Astrocyte (in vitro differentiated cells and primary cell): ENCODE measurements at regions not wholly inside any gene's neighbourhood (a gene's known extent, or its start where the extent isn't known, plus 50 kb on each side); places are given as distances from the start of the nearest gene placed in this dataset.
A peak's percentile ranks its signal among the peaks of the same experiment; 100 is the strongest.

Experiments
- DNase-seq: peaks from one replicate; pipeline ENCODE4 v3.0.0-alpha.2; 2010; ENCODE audit warnings: low read depth
- FAIRE-seq: peaks from 2 replicates; lab custom pipeline; 2011; peaks lifted over from hg19 to GRCh38; lab: Jason Lieb, UNC
- H2AFZ ChIP-seq: 2 replicates; pipeline ENCODE4 v1.6.0; 2012; ENCODE audit warnings: low read depth, low read length, inconsistent platforms
- H3K27ac ChIP-seq: 2 replicates; pipeline ENCODE4 v1.5.1; 2011; ENCODE audit warnings: low read depth, low read length, inconsistent platforms
- H3K27me3 ChIP-seq: 2 replicates; pipeline ENCODE4 v1.6.0; 2011; ENCODE audit warnings: low read length, inconsistent platforms; ENCODE audit not compliant: insufficient read depth
- H3K36me3 ChIP-seq: 2 replicates; pipeline ENCODE4 v1.5.1; 2011; ENCODE audit warnings: low read length, inconsistent platforms; ENCODE audit not compliant: insufficient read depth
- H3K4me1 ChIP-seq: 2 replicates; pipeline ENCODE4 v1.5.1; 2011; ENCODE audit warnings: low read length, inconsistent platforms; ENCODE audit not compliant: insufficient read depth
- H3K4me2 ChIP-seq: 2 replicates; pipeline ENCODE4 v1.6.0; 2012; ENCODE audit warnings: low read length, inconsistent platforms
- H3K4me3 ChIP-seq: 2 replicates; pipeline ENCODE4 v1.5.1; 2011; ENCODE audit warnings: low read depth, mild to moderate bottlenecking, low read length, inconsistent platforms; ENCODE audit not compliant: insufficient read depth
- H3K79me2 ChIP-seq: 2 replicates; pipeline ENCODE4 v1.6.0; 2012; ENCODE audit warnings: mild to moderate bottlenecking, low read length, inconsistent platforms; ENCODE audit not compliant: insufficient read depth
- H3K9ac ChIP-seq: 2 replicates; pipeline ENCODE4 v1.6.0; 2012; ENCODE audit warnings: mild to moderate bottlenecking, low read length, inconsistent platforms
- H3K9me3 ChIP-seq: 2 replicates; pipeline ENCODE4 v1.5.1; 2012; ENCODE audit warnings: low read depth, mild to moderate bottlenecking, low read length, inconsistent platforms; ENCODE audit not compliant: insufficient read depth
- H4K20me1 ChIP-seq: 2 replicates; pipeline ENCODE4 v1.6.0; 2012; ENCODE audit warnings: low read length, inconsistent platforms; ENCODE audit not compliant: insufficient read depth
- H3K27ac Mint-ChIP-seq: one replicate; pipeline ENCODE4 v1.8.0; 2021; ENCODE audit warnings: mild to moderate bottlenecking, mixed read lengths; ENCODE audit not compliant: unreplicated experiment
- H3K27me3 Mint-ChIP-seq: one replicate; pipeline ENCODE4 v1.8.0; 2021; ENCODE audit warnings: low read depth, mixed read lengths; ENCODE audit not compliant: unreplicated experiment
- H3K36me3 Mint-ChIP-seq: one replicate; pipeline ENCODE4 v1.8.0; 2021; ENCODE audit warnings: low read depth, mixed read lengths; ENCODE audit not compliant: unreplicated experiment
- H3K4me1 Mint-ChIP-seq: one replicate; pipeline ENCODE4 v1.8.0; 2021; ENCODE audit warnings: low read depth, mixed read lengths; ENCODE audit not compliant: unreplicated experiment
- H3K4me3 Mint-ChIP-seq: one replicate; pipeline ENCODE4 v1.8.0; 2021; ENCODE audit warnings: mild to moderate bottlenecking, moderate library complexity, mixed read lengths; ENCODE audit not compliant: unreplicated experiment
- H3K9me3 Mint-ChIP-seq: one replicate; pipeline ENCODE4 v1.8.0; 2021; ENCODE audit warnings: mild to moderate bottlenecking, mixed read lengths; ENCODE audit not compliant: unreplicated experiment
- EZH2 ChIP-seq: IDR thresholded peaks from 2 replicates; pipeline ENCODE4 v1.6.1; 2012; ENCODE audit warnings: mild to moderate bottlenecking, low read length, inconsistent platforms; ENCODE audit not compliant: insufficient read depth
- TF ChIP-seq, protein P1 (sequence below): IDR thresholded peaks from 2 replicates; pipeline ENCODE4 v1.5.1; 2011; ENCODE audit warnings: low read depth, mild to moderate bottlenecking, inconsistent platforms, low read length, moderate library complexity; ENCODE audit not compliant: insufficient read depth

DNA sequence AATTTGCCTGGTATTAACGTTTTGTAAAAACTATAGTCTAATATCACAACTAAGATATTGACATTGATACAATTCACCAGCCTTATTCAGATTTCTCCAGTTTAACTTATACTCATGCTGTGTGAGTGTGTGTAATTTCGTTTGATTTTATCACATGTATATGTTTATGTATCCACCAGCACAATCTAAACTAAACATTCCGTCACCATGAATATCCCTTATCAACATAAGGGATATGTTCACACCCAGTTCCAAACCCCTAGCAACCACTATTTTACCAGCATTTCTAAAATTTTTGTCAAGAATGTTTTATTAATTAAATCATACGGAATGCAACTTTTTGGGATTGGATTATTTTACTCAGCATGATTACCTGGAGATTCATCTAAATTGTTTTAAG lies 450.3 kb downstream of the FBXO15 start:
- H3K36me3 Mint-ChIP-seq, result no peaks in the 10 kb centered on the region
- H2AFZ ChIP-seq, result no peak overlapping the region
- DNase-seq, result no peak
- H3K27me3 Mint-ChIP-seq, result no peaks in the 10 kb centered on the region
- H3K4me2 ChIP-seq, result no peak overlapping the region
- H3K4me1 ChIP-seq, result no peaks in the 10 kb centered on the region
- no peak overlapping the region for H3K27ac ChIP-seq
- TF ChIP-seq EZH2, result no peak
- TF ChIP-seq, protein P1, sequence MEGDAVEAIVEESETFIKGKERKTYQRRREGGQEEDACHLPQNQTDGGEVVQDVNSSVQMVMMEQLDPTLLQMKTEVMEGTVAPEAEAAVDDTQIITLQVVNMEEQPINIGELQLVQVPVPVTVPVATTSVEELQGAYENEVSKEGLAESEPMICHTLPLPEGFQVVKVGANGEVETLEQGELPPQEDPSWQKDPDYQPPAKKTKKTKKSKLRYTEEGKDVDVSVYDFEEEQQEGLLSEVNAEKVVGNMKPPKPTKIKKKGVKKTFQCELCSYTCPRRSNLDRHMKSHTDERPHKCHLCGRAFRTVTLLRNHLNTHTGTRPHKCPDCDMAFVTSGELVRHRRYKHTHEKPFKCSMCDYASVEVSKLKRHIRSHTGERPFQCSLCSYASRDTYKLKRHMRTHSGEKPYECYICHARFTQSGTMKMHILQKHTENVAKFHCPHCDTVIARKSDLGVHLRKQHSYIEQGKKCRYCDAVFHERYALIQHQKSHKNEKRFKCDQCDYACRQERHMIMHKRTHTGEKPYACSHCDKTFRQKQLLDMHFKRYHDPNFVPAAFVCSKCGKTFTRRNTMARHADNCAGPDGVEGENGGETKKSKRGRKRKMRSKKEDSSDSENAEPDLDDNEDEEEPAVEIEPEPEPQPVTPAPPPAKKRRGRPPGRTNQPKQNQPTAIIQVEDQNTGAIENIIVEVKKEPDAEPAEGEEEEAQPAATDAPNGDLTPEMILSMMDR, result no peak
- H3K27me3 ChIP-seq, result no peaks in the 10 kb centered on the region
- no peak overlapping the region for H3K4me3 Mint-ChIP-seq
- no peaks in the 10 kb centered on the region for H3K9me3 ChIP-seq
- H3K79me2 ChIP-seq, result no peaks in the 10 kb centered on the region
- peaks cover 8% of the 10 kb centered on the region for H3K4me1 Mint-ChIP-seq
- no peaks in the 10 kb centered on the region for H3K36me3 ChIP-seq
- no peaks in the 10 kb centered on the region for H4K20me1 ChIP-seq
- no peaks in the 10 kb centered on the region for H3K9me3 Mint-ChIP-seq
- no peak overlapping the region for H3K27ac Mint-ChIP-seq
- no peak overlapping the region for H3K9ac ChIP-seq
- FAIRE-seq, result peak; percentile 41
- no peak overlapping the region for H3K4me3 ChIP-seq

DNA sequence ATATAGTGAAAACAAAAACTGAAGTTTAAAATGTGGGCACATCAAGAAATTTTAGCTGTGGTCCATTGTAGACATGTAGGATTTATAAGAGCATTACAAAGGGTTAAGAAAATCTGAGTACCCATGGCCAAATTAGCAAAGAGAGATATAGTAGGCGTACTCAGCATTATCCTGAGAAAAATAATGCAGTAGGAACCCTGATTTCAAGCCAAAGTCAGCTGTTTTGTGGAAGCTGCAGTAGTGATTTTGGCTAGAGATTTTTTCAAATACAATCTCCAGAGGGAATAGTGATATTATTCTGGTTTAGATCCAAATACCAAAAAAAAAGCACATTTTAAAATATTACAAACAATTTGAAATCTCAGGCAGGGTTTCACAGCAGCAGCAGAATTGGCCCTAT lies 450.9 kb downstream of the FBXO15 start:
- peaks cover 2% of the 10 kb centered on the region for H3K4me1 ChIP-seq
- Mint-ChIP-seq H3K4me1 (peaks cover 11% of the 10 kb centered on the region), H3K27ac (no peak overlapping the region), H3K9me3 (no peaks in the 10 kb centered on the region), H3K27me3 (no peaks in the 10 kb centered on the region), H3K4me3 (no peak overlapping the region), H3K36me3 (peaks cover 2% of the 10 kb centered on the region)
- no peak overlapping the region for H3K9ac ChIP-seq
- DNase-seq (no peak), FAIRE-seq (no peak)
- no peaks in the 10 kb centered on the region for H3K9me3 ChIP-seq
- H3K4me2 ChIP-seq, result no peak overlapping the region
- H3K4me3 ChIP-seq, result no peak overlapping the region
- H3K36me3 ChIP-seq, result no peaks in the 10 kb centered on the region
- TF ChIP-seq, protein P1, result no peak
- no peak for TF ChIP-seq EZH2
- no peaks in the 10 kb centered on the region for H4K20me1 ChIP-seq
- no peak overlapping the region for H2AFZ ChIP-seq
- no peaks in the 10 kb centered on the region for H3K27me3 ChIP-seq
- H3K79me2 ChIP-seq, result no peaks in the 10 kb centered on the region
- H3K27ac ChIP-seq, result no peak overlapping the region

DNA sequence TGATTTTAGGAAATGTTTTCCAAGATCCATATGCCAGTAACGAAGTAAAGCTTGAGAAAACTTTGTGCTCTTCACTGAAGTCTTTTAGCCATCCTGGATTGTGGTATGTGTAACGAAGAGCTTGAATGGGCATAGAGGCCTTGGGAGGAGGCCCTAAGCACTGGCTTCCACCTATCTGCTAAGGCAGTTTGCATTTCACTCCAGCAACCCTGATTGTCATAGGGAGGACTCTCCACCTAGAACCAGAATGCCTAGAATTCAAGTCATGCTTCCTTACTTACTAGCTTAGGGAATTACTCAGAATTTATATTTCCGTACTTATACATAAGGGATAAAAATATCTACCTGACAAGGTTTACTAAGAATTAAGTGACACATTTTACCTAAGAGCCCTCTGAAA lies 451.5 kb downstream of the FBXO15 start:
- Mint-ChIP-seq H3K4me1 (peaks cover 12% of the 10 kb centered on the region), H3K9me3 (peaks cover under 1% of the 10 kb centered on the region), H3K4me3 (no peak overlapping the region)

More for the DNA sequence above, 451.5 kb downstream of the FBXO15 start:
- no peak overlapping the region for H3K4me2 ChIP-seq
- no peak overlapping the region for H3K27ac ChIP-seq
- no peak for FAIRE-seq
- no peaks in the 10 kb centered on the region for H4K20me1 ChIP-seq
- H3K9ac ChIP-seq, result no peak overlapping the region
- TF ChIP-seq EZH2, result no peak
- TF ChIP-seq, protein P1, result no peak
- no peak for DNase-seq
- Mint-ChIP-seq H3K27ac (no peak overlapping the region), H3K36me3 (peaks cover 2% of the 10 kb centered on the region), H3K27me3 (no peaks in the 10 kb centered on the region)
- H2AFZ ChIP-seq, result no peak overlapping the region
- H3K4me1 ChIP-seq, result peaks cover 8% of the 10 kb centered on the region
- H3K27me3 ChIP-seq, result no peaks in the 10 kb centered on the region
- H3K4me3 ChIP-seq, result no peak overlapping the region
- no peaks in the 10 kb centered on the region for H3K79me2 ChIP-seq
- H3K36me3 ChIP-seq, result no peaks in the 10 kb centered on the region
- no peaks in the 10 kb centered on the region for H3K9me3 ChIP-seq
